Stomach (tissue), 4 donors: ENCODE measurements at regions not wholly inside any gene's neighbourhood (a gene's known extent, or its start where the extent isn't known, plus 50 kb on each side); places are given as distances from the start of the nearest gene placed in this dataset.

Experiments
- POLR2A ChIP-seq, 4 donors: fragments of 450-650 bp; IDR thresholded peaks; one replicate each; pipeline ENCODE4 v1.6.1; 2016; ENCODE audit warnings: antibody characterized with exemption in 4 of 4, control low read depth in 2 of 4, mild to moderate bottlenecking in 1 of 4, moderate library complexity in 1 of 4
- TF ChIP-seq, protein P1 (sequence below), 7 experiments: fragments of 450-650 bp in 4 of 7; fragments of 200-600 bp in 3 of 7; sonication (generic) in 3 of 7; IDR thresholded peaks; one replicate each; pipeline ENCODE4 v1.5.1; 2016 to 2019; ENCODE audit warnings: antibody characterized with exemption in 7 of 7, control low read depth in 2 of 7, mild to moderate bottlenecking in 1 of 7

DNA sequence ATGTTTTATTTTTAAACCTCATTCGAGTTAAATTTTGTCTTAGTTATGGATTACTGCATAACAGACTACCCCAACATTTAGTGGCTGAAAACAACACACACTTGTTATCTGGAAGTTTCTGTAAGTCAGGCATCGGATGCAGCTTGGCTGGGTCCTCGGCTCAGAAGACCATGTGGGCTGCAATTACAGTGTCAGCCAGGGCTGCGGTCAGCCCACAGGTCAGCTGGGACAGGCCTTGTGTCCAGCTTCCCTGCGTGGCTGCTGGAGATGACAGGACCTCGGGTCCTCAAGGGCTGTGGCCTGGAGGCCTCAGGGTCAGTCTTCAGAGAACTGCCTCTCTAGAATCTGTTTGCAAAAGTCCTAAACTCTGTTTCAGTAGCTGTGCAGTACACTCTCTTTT, 219.0 kb upstream of the IRX1 start:
- TF ChIP-seq, protein P1, sequence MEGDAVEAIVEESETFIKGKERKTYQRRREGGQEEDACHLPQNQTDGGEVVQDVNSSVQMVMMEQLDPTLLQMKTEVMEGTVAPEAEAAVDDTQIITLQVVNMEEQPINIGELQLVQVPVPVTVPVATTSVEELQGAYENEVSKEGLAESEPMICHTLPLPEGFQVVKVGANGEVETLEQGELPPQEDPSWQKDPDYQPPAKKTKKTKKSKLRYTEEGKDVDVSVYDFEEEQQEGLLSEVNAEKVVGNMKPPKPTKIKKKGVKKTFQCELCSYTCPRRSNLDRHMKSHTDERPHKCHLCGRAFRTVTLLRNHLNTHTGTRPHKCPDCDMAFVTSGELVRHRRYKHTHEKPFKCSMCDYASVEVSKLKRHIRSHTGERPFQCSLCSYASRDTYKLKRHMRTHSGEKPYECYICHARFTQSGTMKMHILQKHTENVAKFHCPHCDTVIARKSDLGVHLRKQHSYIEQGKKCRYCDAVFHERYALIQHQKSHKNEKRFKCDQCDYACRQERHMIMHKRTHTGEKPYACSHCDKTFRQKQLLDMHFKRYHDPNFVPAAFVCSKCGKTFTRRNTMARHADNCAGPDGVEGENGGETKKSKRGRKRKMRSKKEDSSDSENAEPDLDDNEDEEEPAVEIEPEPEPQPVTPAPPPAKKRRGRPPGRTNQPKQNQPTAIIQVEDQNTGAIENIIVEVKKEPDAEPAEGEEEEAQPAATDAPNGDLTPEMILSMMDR (IDR thresholded peaks at IDR 0.05), result no peak
- TF ChIP-seq POLR2A (IDR thresholded peaks at IDR 0.05), result no peak
